Aorta (tissue), 5 donors: ENCODE measurements at regions not wholly inside any gene's neighbourhood (a gene's known extent, or its start where the extent isn't known, plus 50 kb on each side); places are given as distances from the start of the nearest gene placed in this dataset.
"Not testable (repeated sequence)": the region's sequence is repeated elsewhere in the genome, so short reads cannot be mapped to it uniquely, and the experiment has no call there.

Source experiments
- ATAC-seq: fragments of 200-7000 bp; cut with Tn5 transposase; one replicate; pipeline ENCODE4 v1.9.1; 2022; ENCODE audit warnings: moderate library complexity; ENCODE audit not compliant: low FRiP score
- DNase-seq, 2 donors: peaks; one replicate each; pipeline ENCODE4 v3.0.0-alpha.2; 2020
- H3K27ac ChIP-seq, 2 donors: one replicate each; pipeline ENCODE4 v1.5.1; 2013; ENCODE audit warnings: low read length in 2 of 2, mild to moderate bottlenecking in 2 of 2, moderate library complexity in 2 of 2, control low read depth in 1 of 2, inconsistent platforms in 1 of 2, low read depth in 1 of 2
- H3K27me3 ChIP-seq, 2 donors: one replicate each; pipeline ENCODE4 v1.6.1; 2013; ENCODE audit warnings: control low read depth in 1 of 2, low read length in 1 of 2, mild to moderate bottlenecking in 1 of 2, moderate library complexity in 1 of 2; ENCODE audit not compliant: insufficient read depth in 2 of 2, control insufficient read depth in 1 of 2
- H3K36me3 ChIP-seq, 2 donors: one replicate each; pipeline ENCODE4 v1.6.1; 2013; ENCODE audit warnings: control low read depth in 1 of 2, low read length in 1 of 2, mild to moderate bottlenecking in 1 of 2; ENCODE audit not compliant: insufficient read depth in 2 of 2, control insufficient read depth in 1 of 2
- H3K4me1 ChIP-seq, 2 donors: one replicate each; pipeline ENCODE4 v1.6.1; 2013; ENCODE audit warnings: low read length in 2 of 2, control low read depth in 1 of 2, mild to moderate bottlenecking in 1 of 2, moderate library complexity in 1 of 2; ENCODE audit not compliant: insufficient read depth in 2 of 2, control insufficient read depth in 1 of 2
- H3K4me3 ChIP-seq, 2 donors: one replicate each; pipeline ENCODE4 v1.5.1; 2013; ENCODE audit warnings: low read length in 2 of 2, control low read depth in 1 of 2, mild to moderate bottlenecking in 1 of 2
- H3K9me3 ChIP-seq: one replicate; pipeline ENCODE4 v1.6.1; 2013; ENCODE audit warnings: mild to moderate bottlenecking, low read length; ENCODE audit not compliant: control insufficient read depth
- WGBS, 2 donors: extraction: QIAGEN DNeasy Blood & Tissue Kit; methylation state at CpG; one replicate each; pipeline ENCODE4 v1.1.7; 2013; 5-methylcytosine and 5-hydroxymethylcytosine counted together
- intact Hi-C, 2 donors: fragments of 100-400 bp; cut with DNase I; formaldehyde crosslinking; loops; one replicate each; pipeline versions ENCODE4 v1.14.2 to v1.15.0; 2022
- donor health status: healthy with polysubstance abuse.
- donor health status: Bipolar disorder and iron deficiency.
- donor health status: DM: no; HTN: no; CAD: no.
- donor health status: DM: no; HTN: no; CAD: no.
- donor health status: DM: yes; HTN: yes; CAD: no.

DNA sequence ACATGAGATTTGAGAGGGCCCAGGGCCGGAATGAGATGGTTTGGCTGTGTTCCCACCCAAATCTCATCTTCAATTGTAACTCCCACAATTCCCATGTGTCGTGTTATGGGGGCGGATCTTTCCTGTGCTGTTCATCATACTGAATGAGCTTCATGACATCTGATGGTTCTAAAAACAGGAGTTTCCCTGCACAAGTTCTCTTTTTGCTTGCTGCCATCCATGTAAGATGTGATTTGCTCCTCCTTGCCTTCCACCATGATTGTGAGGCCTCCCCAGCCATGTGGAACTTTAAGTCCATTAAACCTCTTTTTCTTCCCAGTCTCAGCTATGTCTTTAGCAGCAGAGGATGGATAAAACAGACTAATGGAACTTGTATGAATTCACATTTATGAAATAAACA, 131.9 kb upstream of the ZC3H15 start:
- H3K27ac ChIP-seq, H3K27me3 ChIP-seq, DNase-seq, H3K36me3 ChIP-seq, H3K4me3 ChIP-seq, ATAC-seq, H3K9me3 ChIP-seq, H3K4me1 ChIP-seq, intact Hi-C loops: not testable (repeated sequence)
- 88 to 96% methylated on average over 3 of the region's 3 CpGs for WGBS, 2 donors

GRCh38 chr2:186365406-186365805, 120.7 kb upstream of the ZC3H15 start:
- ATAC-seq (no peak), DNase-seq (no peak)
- H3K36me3 ChIP-seq: peaks cover 0 to 2% of the 10 kb centered on the region in 2 donors
- no peaks in the 10 kb centered on the region for H3K9me3 ChIP-seq
- no peak overlapping the region for H3K4me3 ChIP-seq
- no peaks in the 10 kb centered on the region for H3K27me3 ChIP-seq
- WGBS, 2 donors: 48 to 63% methylated on average over 1 of the region's 1 CpG
- no peaks in the 10 kb centered on the region for H3K4me1 ChIP-seq
- intact Hi-C loops: no loop called here
- no peak overlapping the region for H3K27ac ChIP-seq

GRCh38 chr2:186379052-186379451, 107.0 kb upstream of the ZC3H15 start:
- Histone ChIP-seq H3K9me3 (no peaks in the 10 kb centered on the region), H3K27ac (no peak overlapping the region), H3K4me3 (no peak overlapping the region), H3K36me3 (no peaks in the 10 kb centered on the region), H3K27me3 (no peaks in the 10 kb centered on the region), H3K4me1 (no peaks in the 10 kb centered on the region)
- 86 to 88% methylated on average over 3 of the region's 3 CpGs for WGBS, 2 donors
- ATAC-seq (no peak), DNase-seq (no peak)
- intact Hi-C loops: no loop called here

- Histone ChIP-seq H3K27me3 (no peaks in the 10 kb centered on the region), H3K36me3 (no peaks in the 10 kb centered on the region), H3K4me1 (no peaks in the 10 kb centered on the region), H3K4me3 (no peak overlapping the region), H3K27ac (no peak overlapping the region), H3K9me3 (no peaks in the 10 kb centered on the region)
- intact Hi-C loops: no loop called here
- DNase-seq: no peak
- no peak for ATAC-seq
- WGBS, 2 donors: 88 to 90% methylated on average over 2 of the region's 2 CpGs
Measured at GRCh38 chr2:186380805-186381204, 105.3 kb upstream of the ZC3H15 start.

GRCh38 chr2:186381573-186381972, 104.5 kb upstream of the ZC3H15 start:
- intact Hi-C loops: no loop called here
- H3K36me3 ChIP-seq: no peaks in the 10 kb centered on the region
- DNase-seq (no peak), ATAC-seq (no peak)
- H3K4me1 ChIP-seq: no peaks in the 10 kb centered on the region
- WGBS, 2 donors: 95 to 96% methylated on average over 13 of the region's 13 CpGs
- no peak overlapping the region for H3K27ac ChIP-seq
- no peak overlapping the region for H3K4me3 ChIP-seq
- no peaks in the 10 kb centered on the region for H3K9me3 ChIP-seq
- H3K27me3 ChIP-seq: no peaks in the 10 kb centered on the region

GRCh38 chr2:186382932-186383331, 103.1 kb upstream of the ZC3H15 start:
- Histone ChIP-seq H3K4me3 (no peak overlapping the region), H3K27me3 (no peaks in the 10 kb centered on the region), H3K9me3 (no peaks in the 10 kb centered on the region), H3K4me1 (no peaks in the 10 kb centered on the region), H3K36me3 (no peaks in the 10 kb centered on the region), H3K27ac (no peak overlapping the region)
- intact Hi-C loops: no loop called here
- WGBS, 2 donors: 82 to 88% methylated on average over 1 of the region's 1 CpG
- DNase-seq (no peak), ATAC-seq (no peak)

GRCh38 chr2:186384226-186384625, 101.8 kb upstream of the ZC3H15 start:
- H3K4me1 ChIP-seq: no peaks in the 10 kb centered on the region
- intact Hi-C loops: no loop called here
- no peak for DNase-seq

GRCh38 chr2:186385638-186386201, 100.3 kb upstream of the ZC3H15 start:
- 96 to 98% methylated on average over 4 of the region's 4 CpGs for WGBS, 2 donors
- H3K9me3 ChIP-seq, intact Hi-C loops, ATAC-seq, H3K36me3 ChIP-seq, H3K4me1 ChIP-seq, DNase-seq, H3K27ac ChIP-seq, H3K27me3 ChIP-seq, H3K4me3 ChIP-seq: not testable (repeated sequence)

More at GRCh38 chr2:186384226-186384625, 101.8 kb upstream of the ZC3H15 start:
- no peaks in the 10 kb centered on the region for H3K9me3 ChIP-seq
- no peak overlapping the region for H3K4me3 ChIP-seq
- H3K36me3 ChIP-seq: no peaks in the 10 kb centered on the region
- no peak for ATAC-seq
- no peak overlapping the region for H3K27ac ChIP-seq
- no peaks in the 10 kb centered on the region for H3K27me3 ChIP-seq

DNA sequence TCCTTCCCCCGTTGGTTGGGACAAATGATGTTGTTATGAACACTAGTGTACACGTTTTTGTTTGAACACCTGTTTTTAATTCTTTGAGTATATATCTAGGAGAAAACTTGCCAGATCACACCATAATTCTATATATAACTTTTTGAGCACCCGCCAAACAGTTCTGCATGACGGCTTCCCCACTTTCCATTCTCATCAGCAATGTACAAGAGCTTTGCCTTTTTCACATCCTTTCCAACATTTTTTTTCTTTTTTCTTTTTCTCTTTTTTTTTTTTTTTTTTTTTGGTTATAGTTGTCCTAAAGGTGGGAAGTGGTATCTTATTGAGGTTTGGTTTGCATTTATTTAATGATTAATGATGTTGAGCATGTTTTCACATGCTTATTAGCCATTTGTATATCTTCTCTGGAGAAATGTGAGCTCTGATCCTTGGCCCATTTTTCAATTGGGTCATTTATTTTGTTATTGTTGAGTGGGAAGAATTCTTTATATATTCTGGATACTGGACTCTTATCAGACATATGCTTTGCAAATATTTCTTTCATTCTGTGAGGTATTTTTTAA, 86.9 kb upstream of the ZC3H15 start:
- Histone ChIP-seq H3K4me1 (no peaks in the 10 kb centered on the region), H3K36me3 (no peaks in the 10 kb centered on the region), H3K9me3 (no peaks in the 10 kb centered on the region), H3K4me3 (no peak overlapping the region), H3K27me3 (no peaks in the 10 kb centered on the region), H3K27ac (no peak overlapping the region)
- no peak for DNase-seq
- intact Hi-C loops: no loop called here
- ATAC-seq: no peak
- WGBS, 2 donors: 50 to 58% methylated on average over 4 of the region's 4 CpGs
